GM21786 (cell line): ENCODE measurements at regions not wholly inside any gene's neighbourhood (a gene's known extent, or its start where the extent isn't known, plus 50 kb on each side); places are given as distances from the start of the nearest gene placed in this dataset.

Experiments used
- ATAC-seq: cut with Tn5 transposase; IDR thresholded peaks from one replicate; pipeline ENCODE4 v1.9.1; 2021; ENCODE audit not compliant: unreplicated experiment

DNA sequence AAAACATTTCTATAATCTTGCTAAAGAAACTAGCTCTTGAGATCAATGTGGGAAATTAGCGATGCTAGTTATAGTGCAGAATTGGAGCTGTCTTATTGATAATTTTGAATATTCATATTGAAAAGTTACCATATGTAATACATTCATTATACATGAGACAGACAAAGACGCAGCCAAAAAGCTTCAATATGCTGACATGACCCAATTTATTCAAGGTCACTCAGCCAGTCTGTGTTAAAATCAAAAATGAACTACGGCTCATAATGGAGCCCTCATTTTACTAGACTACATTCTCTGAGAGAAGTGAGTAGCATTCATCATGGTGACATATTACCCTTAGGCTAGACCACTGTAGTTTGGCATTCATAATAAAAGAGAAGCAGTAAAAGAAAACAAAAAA, 107.3 kb upstream of the GABRG2 start:
- ATAC-seq = no peak

GRCh38 chr5:161966564-161966963, 101.0 kb upstream of the GABRG2 start:
- ATAC-seq = peak; percentile 55

- ATAC-seq = no peak
These were observed 92.2 kb upstream of the GABRG2 start for GRCh38 chr5:161975350-161975749.

DNA sequence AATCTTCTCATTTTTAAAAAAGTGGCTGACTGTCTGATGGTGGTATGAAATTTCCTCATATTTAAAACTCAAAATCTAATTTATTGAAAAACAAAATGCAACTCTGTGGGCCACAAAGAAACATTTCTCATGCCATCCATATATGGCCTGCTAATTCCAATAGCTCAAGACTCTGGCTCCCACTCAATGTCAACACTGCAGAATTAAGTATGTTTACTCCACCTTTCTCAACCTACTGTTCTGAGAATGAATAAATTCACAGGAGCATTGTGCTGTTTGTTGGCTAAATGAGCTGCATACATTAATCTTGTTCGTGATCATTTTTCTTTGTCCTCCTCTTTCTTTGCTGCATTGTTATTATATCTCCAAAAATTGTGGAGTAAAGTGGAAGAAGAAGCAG, 79.5 kb upstream of the GABRG2 start:
- no peak for ATAC-seq
